NCI-H2196 (cell line): ENCODE measurements at regions not wholly inside any gene's neighbourhood (a gene's known extent, or its start where the extent isn't known, plus 50 kb on each side); places are given as distances from the start of the nearest gene placed in this dataset.

Source experiments
- DNase-seq: peaks from one replicate; lab custom pipeline; 2025; ENCODE audit not compliant: unreplicated experiment; lab: John Stamatoyannopoulos, UW

DNA sequence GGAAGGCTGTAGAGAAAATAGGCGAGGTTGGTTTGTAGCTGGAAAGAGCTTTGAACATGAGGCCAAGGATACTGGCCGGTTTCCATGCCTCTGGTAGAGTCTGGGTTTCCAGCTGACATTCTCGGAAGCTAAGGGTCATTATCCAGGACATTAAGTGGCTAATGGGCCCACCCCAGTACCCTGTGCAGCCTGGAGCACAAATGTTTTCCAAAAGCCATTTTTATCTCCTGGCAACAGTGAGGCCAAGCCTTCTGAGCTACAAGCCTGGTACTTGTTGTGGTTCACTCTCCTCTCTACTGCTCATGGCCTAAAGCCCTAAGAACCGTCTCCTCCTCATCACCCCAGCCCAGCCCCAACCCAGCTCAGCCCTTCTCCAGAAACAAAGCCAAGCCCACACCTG, 122.9 kb downstream of the DMRTA2 start:
- no peak for DNase-seq

DNA sequence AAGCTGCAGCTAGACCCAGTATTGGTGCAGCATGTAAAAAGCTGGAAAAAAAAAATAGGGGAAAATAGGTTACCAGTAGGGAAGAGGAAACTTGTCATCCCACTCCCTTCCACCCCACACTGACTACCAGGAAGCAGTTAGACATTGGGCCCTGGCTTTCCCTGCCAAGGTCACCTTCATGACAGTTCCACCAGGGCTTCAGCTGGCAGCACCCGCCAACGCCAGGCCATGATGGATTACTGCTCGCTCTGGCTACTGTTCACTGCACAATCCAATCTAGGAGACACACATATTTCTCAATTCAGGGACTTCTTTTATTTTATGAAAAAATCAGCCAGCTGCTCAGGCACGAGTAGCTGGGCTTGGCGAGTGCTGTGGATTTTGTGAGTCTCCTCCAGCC, 127.7 kb downstream of the DMRTA2 start:
- no peak for DNase-seq

DNA sequence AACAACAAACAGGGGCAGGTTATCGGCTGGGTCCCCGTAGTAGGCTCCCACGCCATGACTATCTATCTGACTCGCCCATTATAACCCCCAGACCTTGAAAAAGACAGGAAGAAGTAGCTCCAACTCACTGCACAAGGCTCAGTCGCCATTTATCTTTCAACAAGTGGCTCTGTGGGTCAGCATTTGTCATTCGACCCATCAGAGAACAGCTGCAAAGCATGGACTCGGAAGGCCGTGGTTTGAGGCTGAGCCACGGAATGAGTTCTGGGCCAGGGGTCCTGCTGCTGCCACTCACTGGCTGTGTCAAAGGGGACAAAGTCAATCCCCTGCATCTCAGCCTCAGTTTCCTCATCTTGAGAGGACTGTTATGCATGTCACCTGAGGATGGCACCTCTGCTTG, 131.0 kb downstream of the DMRTA2 start:
- DNase-seq, result no peak

DNA sequence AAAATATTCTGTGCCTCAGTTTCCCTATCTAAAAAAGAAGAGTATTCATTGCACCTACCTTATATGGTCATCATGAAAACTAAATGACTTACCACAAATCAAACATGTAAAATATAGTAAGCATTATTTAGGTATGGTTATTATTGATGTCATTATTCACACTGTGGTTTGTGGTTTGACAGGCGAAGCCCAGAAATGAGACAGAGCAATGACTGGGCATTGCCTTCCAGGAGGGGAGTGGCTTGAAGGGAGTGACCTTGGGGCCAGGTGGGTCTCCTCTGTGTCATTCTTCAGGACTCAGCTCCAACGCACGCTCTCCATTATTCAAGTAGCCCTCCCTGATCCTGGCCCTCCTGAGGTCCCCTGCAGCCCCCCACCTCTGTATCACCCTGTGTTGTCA, 133.7 kb downstream of the DMRTA2 start:
- no peak for DNase-seq

DNA sequence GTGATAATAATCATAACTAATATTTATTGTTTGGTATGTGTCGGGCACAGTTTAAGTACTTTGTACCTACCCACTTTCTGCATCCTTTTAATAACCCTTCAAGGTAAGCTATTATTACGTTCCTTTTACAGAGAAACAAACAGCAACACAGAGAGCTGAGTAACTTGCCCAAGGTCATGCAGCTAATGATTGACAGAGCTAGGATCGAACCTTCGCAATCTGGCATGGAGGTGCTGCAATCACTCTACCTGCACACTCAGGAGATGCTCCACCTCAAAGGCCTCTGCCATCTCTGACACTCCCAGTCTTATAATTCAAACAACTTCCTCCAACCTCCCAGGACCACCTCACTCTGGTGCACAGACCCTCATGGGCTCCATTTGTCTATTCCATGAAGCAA, 137.2 kb downstream of the DMRTA2 start:
- DNase-seq, result no peak

DNA sequence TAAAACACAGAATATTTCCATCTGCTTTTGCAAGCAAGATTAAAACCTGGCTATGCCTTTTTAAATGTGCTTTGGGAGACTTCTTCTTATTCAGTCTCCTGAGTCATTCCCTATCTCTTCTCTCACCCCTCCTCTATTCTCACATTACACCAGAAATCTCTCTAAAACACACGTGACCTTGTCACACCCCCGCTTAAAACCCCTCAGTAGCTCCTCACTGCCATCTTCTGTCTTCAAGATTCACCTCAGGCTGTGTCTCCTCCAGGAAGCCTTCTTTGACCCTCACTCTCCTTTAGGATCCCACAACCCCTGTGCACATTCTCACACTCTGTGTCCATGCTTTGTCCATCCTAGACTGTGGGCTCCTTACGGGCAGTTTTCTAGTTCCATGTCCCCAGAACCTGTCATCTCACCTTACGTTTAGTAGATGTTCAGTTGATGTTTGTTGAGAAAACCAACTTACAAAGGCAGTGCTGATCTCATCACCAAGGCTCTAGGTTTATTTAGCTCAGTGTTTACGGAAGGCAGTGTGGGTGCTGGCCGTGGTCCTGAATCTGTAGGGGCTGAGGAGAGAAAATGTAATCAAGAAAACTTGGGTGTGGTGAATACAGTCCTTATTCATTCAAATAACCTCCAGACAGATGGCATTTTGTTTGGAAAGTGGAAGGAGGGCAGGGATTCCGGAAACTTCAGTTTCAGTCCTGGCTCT, 143.5 kb downstream of the DMRTA2 start:
- no peak for DNase-seq

DNA sequence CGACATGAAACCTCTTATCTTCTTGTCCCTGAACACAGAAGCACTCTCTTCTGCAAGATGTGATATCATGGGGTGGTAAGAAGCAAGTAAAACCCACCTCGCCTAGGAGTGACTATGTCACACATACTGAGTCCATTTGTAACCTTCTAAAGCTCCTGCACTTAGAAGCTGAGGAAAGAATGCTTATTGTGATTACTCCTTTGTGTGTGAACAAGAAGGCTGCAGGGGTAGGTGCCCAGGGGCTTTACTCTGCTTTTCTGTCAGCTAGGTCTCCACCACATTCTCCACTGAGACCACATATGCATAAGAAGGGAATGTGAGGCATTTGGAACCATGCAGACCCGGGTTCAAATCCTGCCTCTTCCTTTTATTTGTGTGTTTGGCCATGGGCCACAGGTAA, 144.3 kb downstream of the DMRTA2 start:
- no peak for DNase-seq

DNA sequence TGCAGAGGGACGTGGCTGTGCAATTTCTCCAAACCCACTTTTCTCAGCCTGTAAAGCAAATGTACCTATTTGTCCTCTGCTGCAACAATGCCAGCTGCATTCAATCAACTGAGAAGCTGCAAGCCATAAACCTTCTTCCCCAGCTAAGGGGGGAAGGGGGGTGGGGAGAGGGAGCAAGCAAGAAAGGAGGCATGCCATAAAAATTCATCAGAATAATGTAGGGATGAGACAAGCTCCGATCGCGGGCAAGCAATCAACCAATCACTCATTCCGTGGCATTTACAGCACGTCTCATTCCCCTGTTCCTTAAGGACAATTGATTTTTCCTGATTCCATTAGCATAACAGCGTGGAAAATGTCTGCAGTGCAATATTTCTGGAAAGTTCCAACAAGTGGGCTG, 144.8 kb downstream of the DMRTA2 start:
- DNase-seq, result no peak

DNA sequence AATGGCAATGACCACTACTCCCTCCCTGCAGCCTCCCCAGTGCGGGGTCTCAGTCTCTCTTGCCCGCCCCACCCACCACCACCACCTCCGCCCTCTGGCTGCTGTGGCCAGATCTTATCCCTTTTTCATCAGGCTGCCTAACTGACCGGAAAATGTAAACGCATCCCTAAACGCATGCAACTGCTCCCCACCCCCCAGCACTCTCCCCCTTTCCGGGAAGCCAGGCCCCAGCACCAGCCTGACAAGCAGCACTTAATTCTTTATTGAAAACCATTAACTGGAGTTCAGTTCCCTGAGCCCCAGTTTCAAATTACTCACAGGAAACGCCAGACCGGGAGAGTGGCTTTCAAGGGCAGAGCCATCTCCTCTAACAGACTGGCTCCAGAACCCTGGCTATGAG, 147.7 kb downstream of the DMRTA2 start:
- peak; percentile 65 for DNase-seq

DNA sequence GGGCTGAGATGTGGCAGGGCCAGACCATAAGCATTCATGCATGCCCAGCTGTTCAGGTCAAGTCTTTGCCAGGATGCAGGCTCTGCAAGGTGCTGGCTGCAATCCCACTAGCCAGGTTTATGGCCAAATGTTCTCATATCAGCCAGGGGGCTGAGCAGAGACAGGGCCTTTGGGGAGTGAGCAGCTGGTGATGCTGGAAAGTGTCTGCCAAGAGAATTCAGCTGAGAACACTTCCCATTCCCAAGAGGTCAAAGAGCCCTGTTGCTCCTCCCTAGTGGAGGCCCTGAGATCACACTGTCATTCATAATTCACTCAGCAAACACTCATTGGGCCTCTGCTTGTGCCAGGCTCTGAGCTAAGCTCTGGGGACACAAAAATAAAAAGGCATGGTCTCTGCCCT, 150.3 kb downstream of the DMRTA2 start:
- DNase-seq, result peak; percentile 68

DNA sequence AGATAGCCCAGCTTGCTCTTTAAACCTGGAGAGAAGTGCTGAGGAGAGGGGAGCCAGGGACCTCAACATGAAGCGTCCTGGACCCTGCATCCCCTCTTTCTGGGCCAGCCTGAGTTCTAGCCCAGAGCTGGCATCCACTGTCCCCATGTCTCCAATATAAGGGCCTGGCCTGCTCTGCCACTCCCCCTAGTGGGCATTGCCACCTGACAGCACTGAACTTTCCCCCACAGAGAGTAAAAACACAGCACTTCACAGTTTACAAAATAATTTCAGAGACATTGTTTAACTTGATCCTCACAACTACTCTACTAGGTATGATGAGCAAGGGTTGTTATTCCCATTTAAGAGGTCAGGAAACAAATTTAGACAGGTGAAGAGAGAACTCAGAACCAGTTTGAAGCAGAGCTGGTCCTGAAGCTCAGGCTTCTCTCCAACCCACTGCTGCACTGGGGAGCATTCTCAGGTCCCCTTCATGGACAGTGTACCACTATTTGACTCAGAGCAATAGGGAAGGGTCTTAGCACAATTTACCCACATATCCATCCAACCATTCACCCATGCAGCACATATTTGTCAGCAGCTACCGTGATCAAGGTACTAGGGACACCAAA, 151.2 kb downstream of the DMRTA2 start:
- DNase-seq, result peak; percentile 56

DNA sequence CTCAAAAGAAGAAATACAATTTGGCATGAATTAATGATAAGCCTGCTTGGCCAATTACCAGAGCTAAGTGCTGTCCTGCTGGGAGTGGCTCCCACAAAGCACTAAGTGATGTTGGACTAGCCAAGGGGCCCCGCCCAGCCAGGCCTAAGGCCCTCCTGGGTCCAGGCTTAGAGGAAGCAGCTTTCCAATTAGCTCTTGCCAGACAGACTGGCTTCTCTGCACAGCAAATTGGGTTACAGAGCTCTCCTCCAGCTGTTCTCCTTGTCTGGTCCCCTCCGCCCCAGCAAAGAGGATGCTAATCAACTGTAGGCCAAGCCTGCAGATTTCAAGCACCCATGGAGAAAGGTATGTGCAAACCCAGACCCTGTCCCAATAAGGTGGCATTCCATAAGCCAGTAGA, 151.9 kb downstream of the DMRTA2 start:
- no peak for DNase-seq

DNA sequence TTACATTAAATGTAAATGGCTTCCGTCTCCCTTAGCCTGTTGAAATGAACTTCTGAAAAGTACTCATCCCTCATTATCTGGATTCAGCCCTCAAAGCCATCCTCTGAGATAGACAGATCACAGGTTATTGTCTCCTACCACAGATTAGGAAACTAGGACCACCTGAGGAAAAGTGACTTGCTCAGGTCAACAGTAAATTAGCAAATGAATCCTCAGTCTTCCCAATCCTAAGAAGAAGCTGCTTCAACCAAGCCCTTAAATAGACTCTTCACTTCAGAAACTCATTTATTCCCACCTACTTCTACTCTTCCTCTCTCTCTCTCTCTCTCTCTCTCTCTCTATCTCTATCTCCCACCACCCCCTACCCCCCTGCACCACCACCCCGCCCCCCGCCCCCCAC, 152.3 kb downstream of the DMRTA2 start:
- no peak for DNase-seq

DNA sequence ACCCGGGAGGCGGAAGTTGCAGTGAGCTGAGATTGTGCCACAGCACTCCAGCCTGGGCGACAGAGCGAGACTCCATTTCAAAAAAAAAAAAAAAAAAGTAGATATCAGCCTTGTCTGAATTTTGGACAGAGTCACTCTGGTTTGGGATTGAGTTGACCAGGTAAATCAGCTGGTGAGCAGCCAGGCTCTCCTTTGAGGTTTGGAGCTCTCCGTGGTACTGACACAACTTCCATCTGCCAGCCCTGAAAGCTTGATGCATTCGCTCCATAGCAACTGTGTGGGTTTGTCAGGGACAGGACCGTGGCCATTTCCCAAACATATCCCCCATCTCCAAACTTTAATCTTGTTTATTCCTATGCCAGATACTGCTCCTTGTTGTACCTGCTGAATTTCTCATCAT, 155.2 kb downstream of the DMRTA2 start:
- DNase-seq, result no peak

DNA sequence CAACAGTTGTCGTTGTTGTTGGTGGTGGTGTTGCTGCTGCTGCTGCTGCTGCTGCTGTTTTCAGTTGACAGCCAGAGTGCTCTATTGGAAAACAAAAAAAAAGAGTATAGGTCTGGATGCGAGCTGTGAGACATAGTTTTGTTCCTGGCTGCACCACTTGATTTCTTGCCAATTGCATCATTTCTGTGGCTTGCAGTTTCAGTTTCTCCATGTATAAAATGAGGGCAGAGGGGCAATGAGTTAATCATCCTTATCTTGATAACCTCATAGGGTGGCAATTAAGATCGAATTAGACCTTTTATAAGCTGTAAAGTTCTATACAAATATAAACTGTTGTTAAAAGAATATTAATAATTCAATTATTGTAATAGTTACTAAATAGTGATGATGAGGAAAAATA, 156.7 kb downstream of the DMRTA2 start:
- no peak for DNase-seq

DNA sequence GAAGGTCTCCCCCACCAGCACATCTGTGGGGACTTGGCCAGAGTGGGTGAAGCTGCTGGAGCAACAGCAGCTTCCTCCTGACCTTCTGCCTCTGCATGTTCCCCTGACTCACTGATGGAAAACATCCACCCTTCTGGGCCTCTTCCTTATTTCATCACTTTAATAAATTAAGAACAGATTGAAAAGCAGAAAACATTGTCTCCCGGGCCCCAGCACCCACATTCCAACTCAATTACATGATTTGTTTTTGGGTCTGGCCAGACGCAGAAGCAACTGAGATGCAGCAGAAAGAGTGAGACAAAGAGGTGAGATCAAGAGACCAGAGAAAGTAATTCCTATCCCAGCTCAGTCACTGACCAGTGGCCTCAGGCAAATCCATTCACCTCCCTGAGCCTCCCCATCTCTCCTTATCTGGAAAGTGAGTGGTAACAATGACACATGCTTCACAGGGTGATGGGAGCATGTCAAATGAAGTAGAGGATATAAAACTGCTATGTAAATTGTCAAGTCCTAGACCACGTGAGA, 157.1 kb downstream of the ELAVL4 start:
- no peak for DNase-seq

DNA sequence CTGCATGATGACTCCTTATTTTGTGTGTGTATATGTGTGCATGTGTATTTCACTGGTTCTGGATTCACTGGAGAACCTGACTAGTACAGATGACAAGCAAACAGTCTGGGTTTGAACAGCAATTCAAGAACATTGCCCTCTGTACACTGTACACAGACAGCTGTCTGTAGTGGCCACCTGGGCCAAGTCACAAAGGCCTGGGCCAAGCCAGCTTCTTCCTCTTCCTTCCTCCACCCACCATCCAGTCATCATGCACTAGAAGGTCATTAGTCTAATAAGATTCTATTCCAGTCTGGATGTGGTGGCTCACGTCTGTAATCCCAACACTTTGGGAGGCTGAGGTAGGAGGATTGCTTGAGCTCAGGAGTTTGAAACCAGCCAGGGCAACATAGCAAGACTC, 155.9 kb downstream of the ELAVL4 start:
- no peak for DNase-seq

DNA sequence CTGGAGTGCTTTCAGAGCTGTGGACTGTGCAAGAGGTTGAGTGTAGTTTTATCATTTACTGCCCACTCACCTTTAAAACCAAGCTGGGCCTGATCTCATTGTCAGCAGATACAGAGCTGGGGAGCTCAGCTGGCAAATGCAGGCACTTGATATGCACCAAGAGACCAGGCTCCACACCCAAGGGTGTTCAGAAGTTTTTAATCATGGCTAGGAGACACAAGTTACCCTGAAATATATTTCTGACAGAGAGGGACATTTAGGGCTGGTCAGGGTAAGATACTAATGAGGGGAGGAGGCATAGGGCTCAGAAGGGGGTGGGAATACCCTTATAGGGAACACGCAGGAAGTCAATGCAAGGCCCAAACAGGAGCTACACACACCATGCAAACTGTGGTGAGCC, 153.7 kb downstream of the ELAVL4 start:
- DNase-seq, result no peak

DNA sequence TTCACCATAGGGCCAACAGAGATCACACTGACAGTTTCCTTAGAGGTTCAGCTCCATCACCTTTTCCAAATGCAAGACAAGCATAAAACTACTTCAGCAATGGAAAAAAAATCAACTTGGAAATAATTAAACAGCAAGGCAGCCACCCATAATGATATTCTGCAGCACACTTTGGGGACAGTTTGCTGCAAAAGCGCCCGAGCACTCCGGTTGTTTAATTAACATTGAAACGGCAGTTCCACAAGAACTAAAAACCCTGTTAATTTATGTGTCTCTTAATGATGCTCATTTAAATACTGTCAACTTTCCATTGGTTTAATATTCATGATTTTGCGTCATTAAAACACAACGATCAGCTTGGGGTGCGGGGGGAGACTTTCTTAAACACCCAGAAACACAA, 153.2 kb downstream of the ELAVL4 start:
- no peak for DNase-seq

DNA sequence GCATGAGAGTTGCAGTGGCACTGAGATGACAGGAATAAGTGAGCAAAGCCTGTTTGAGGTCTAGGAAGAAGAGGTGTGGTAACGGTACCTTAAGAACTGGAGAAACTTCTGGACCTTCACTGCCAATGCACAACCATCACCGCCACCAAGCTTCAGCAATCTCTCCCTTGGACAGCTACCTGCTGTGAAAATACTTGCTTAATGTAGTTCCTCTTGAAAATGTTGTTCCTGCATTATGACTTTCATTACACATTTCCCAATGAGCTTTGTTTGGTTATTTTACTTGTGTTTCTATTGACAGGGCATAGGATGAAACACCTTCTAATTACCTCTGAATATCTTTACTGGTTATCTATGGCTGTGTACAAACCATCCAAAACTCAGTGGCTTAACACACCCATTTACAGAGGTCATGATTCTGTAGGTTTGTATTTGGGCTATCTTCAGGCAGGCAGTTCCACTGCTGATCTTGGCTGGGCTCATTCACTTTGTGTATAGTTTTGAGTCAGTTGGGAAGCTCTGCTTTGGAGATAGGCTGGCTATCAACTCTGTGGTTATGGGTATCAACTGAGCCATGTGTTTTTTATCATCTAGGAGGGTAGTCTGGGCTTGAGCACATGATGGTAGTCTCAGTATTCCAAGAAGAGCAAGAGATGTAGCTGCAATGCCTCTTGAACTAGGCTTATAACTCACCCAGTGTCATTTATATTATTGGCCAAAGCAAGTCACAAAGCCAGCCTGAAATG, 149.4 kb downstream of the ELAVL4 start:
- no peak for DNase-seq

DNA sequence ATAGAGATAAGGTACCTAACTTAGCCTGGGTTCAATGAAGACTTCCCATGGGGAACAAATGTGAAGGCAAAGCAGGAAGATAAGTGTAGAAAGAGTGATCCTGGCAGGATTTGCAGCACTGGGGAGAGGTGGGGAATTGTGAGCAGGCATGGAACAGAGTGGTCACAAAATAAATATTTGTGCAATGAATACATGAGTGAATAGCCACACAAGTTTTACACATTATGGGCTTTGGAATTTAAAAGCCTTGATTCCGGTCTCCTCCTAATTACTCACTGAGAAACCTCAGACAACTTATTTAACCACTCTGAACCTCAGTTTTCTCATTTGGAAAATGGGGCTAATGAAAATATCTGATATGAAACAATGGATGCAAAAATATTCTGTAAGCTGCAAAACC, 148.3 kb downstream of the ELAVL4 start:
- DNase-seq, result no peak
